HG03521 (cell line): ENCODE measurements at regions not wholly inside any gene's neighbourhood (a gene's known extent, or its start where the extent isn't known, plus 50 kb on each side); places are given as distances from the start of the nearest gene placed in this dataset.

Experiments
- ATAC-seq: cut with Tn5 transposase; IDR thresholded peaks from one replicate; pipeline ENCODE4 v1.9.1; 2021; ENCODE audit warnings: mild to moderate bottlenecking, moderate library complexity; ENCODE audit not compliant: unreplicated experiment

GRCh38 chr7:116083796-116084195 lies 53.2 kb upstream of the TFEC start:
- ATAC-seq, result no peak

- ATAC-seq, result no peak
Observed at GRCh38 chr7:116086547-116087045, 56.0 kb upstream of the TFEC start.

- ATAC-seq, result no peak
Observed at GRCh38 chr7:116087291-116087690, 56.7 kb upstream of the TFEC start.

GRCh38 chr7:116087984-116088383 lies 57.4 kb upstream of the TFEC start:
- ATAC-seq, result no peak

- no peak for ATAC-seq
Observed at GRCh38 chr7:116089293-116089692, 58.7 kb upstream of the TFEC start.

- no peak for ATAC-seq
Observed at GRCh38 chr7:116093516-116094301, 63.1 kb upstream of the TFEC start.

GRCh38 chr7:116095396-116095795 lies 64.8 kb upstream of the TFEC start:
- no peak for ATAC-seq

- no peak for ATAC-seq
Observed at GRCh38 chr7:116097365-116098009, 66.9 kb upstream of the TFEC start.

GRCh38 chr7:116098175-116098574 lies 67.6 kb upstream of the TFEC start:
- ATAC-seq, result no peak

GRCh38 chr7:116100626-116101025 lies 70.1 kb upstream of the TFEC start:
- ATAC-seq, result no peak

GRCh38 chr7:116101704-116102103 lies 71.1 kb upstream of the TFEC start:
- no peak for ATAC-seq

- ATAC-seq, result no peak
Observed at GRCh38 chr7:116111475-116111874, 80.9 kb upstream of the TFEC start.

GRCh38 chr7:116113310-116113709 lies 82.7 kb upstream of the TFEC start:
- no peak for ATAC-seq

- no peak for ATAC-seq
Observed at GRCh38 chr7:116120839-116121238, 89.5 kb upstream of the TES start.

GRCh38 chr7:116122972-116123595 lies 87.3 kb upstream of the TES start:
- ATAC-seq, result no peak

- ATAC-seq, result no peak
Observed at GRCh38 chr7:116128139-116128538, 82.2 kb upstream of the TES start.

GRCh38 chr7:116135306-116135705 lies 75.0 kb upstream of the TES start:
- ATAC-seq, result no peak

- ATAC-seq, result peak; percentile 89
Observed at GRCh38 chr7:116138202-116138801, 72.0 kb upstream of the TES start.

- no peak for ATAC-seq
Observed at GRCh38 chr7:116139007-116139406, 71.3 kb upstream of the TES start.

- no peak for ATAC-seq
Observed at GRCh38 chr7:116139807-116140206, 70.5 kb upstream of the TES start.

GRCh38 chr7:116142374-116142773 lies 68.0 kb upstream of the TES start:
- ATAC-seq, result no peak
